ENCODE measurements at regions not wholly inside any gene's neighbourhood (a gene's known extent, or its start where the extent isn't known, plus 50 kb on each side); places are given as distances from the start of the nearest gene placed in this dataset.

DNA sequence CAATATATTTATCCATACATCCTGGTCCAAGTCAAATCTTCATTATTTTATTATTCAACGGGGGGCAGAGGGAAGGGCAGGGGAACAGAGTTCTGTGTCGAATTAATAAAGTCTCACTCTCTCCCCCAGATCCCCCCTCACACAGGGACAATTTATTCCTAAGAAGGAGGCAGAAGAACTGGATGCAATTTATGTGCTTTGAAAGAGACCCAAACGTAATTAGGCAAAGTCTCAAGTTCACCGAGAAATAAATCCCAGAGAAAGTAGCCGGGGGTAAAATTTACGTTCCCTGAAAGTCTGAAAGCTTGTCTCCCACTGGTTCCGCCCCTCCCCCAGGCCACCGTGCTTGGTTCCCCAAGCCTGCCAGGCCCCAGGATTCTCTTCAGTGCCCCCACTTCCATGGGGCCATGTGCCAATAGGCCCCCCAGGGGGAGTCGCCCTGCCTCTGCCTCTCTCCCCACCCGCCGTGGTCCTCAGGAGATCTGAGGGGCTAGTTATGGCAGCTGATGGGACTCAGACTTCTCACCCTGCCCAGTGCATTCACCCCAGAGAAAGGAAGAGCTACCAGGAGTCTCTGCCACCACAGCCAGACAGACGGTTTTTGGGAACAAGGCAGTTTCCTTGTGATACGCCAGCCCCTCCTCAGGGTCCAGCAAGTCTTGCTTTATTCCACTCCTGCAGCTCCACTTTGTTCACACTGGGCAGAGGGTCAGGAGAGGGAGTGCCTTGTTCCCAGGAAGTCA lies 215.5 kb downstream of the CYP26B1 start:
- TF ChIP-seq POLR2AphosphoS5 (IDR thresholded peaks at IDR 0.05; ENCODE audit: borderline replicate concordance, low read depth, low read length) (no peak), EZH2 (IDR thresholded peaks at IDR 0.05) (no peak)
